HEK293T (cell line): ENCODE measurements at regions not wholly inside any gene's neighbourhood (a gene's known extent, or its start where the extent isn't known, plus 50 kb on each side); places are given as distances from the start of the nearest gene placed in this dataset.

Experiments
- CTCF ChIA-PET: fragments of 350-600 bp; formaldehyde crosslinking; extraction: SDS; loops from one replicate; lab custom pipeline; 2021; ENCODE audit warnings: antibody characterized with exemption, inconsistent platforms; lab: Yijun Ruan, JAX
- POLR2A ChIA-PET: fragments of 350-600 bp; formaldehyde crosslinking; extraction: SDS; loops from one replicate; lab custom pipeline; 2020; ENCODE audit warnings: antibody characterized with exemption, inconsistent platforms; lab: Yijun Ruan, JAX
- DNase-seq: peaks from one replicate; pipeline ENCODE4 v3.0.0; 2012; ENCODE audit warnings: mixed read lengths; ENCODE audit errors: extremely low spot score
- ARNT ChIP-seq: fragments of 450-650 bp; IDR thresholded peaks from 2 replicates; pipeline ENCODE4 v1.6.1; 2017; ENCODE audit warnings: mild to moderate bottlenecking
- BHLHE40 ChIP-seq: fragments of 450-650 bp; IDR thresholded peaks from 2 replicates; pipeline ENCODE4 v1.6.1; 2016; ENCODE audit warnings: mild to moderate bottlenecking, moderate library complexity, borderline replicate concordance
- CTBP1 ChIP-seq: fragments of 450-650 bp; IDR thresholded peaks from 2 replicates; pipeline ENCODE4 v1.6.1; 2016; ENCODE audit warnings: borderline replicate concordance
- ELF4 ChIP-seq: fragments of 450-650 bp; IDR thresholded peaks from 2 replicates; pipeline ENCODE4 v1.6.1; 2017; ENCODE audit warnings: antibody characterized with exemption
- FOXA1 ChIP-seq: fragments of 450-650 bp; IDR thresholded peaks from 2 replicates; pipeline ENCODE4 v1.6.1; 2016; ENCODE audit warnings: mild to moderate bottlenecking
- FOXK2 ChIP-seq: fragments of 450-650 bp; IDR thresholded peaks from 2 replicates; pipeline ENCODE4 v1.6.1; 2016; ENCODE audit warnings: mild to moderate bottlenecking
- FOXM1 ChIP-seq: fragments of 450-650 bp; IDR thresholded peaks from 2 replicates; pipeline ENCODE4 v1.6.1; 2017; ENCODE audit warnings: mild to moderate bottlenecking, borderline replicate concordance
- HDGF ChIP-seq: fragments of 450-650 bp; IDR thresholded peaks from 2 replicates; pipeline ENCODE4 v1.6.1; 2017; ENCODE audit warnings: antibody characterized with exemption, borderline replicate concordance
- L3MBTL2 ChIP-seq: fragments of 450-650 bp; conservative IDR thresholded peaks from 2 replicates; pipeline ENCODE4 v1.6.1; 2016; ENCODE audit warnings: mild to moderate bottlenecking
- LEF1 ChIP-seq: fragments of 450-650 bp; IDR thresholded peaks from 2 replicates; pipeline ENCODE4 v1.6.1; 2017; ENCODE audit warnings: mild to moderate bottlenecking, borderline replicate concordance
- NFRKB ChIP-seq: fragments of 450-650 bp; IDR thresholded peaks from 2 replicates; pipeline ENCODE4 v1.6.1; 2016; ENCODE audit warnings: mild to moderate bottlenecking, moderate library complexity
- PKNOX1 ChIP-seq: fragments of 450-650 bp; IDR thresholded peaks from 2 replicates; pipeline ENCODE4 v1.6.1; 2016
- SP1 ChIP-seq: fragments of 450-650 bp; IDR thresholded peaks from 2 replicates; pipeline ENCODE4 v1.6.1; 2017
- SUZ12 ChIP-seq: fragments of 450-650 bp; IDR thresholded peaks from 2 replicates; pipeline ENCODE4 v1.6.1; 2016; ENCODE audit warnings: mild to moderate bottlenecking
- TARDBP ChIP-seq: fragments of 450-650 bp; IDR thresholded peaks from 2 replicates; pipeline ENCODE4 v1.6.1; 2016
- ZNF384 ChIP-seq: fragments of 450-650 bp; IDR thresholded peaks from 2 replicates; pipeline ENCODE4 v1.6.1; 2016

- POLR2A ChIA-PET = no interaction called here
- TF ChIP-seq SUZ12 (no peak), NFRKB (no peak), ELF4 (no peak), FOXK2 (no peak), L3MBTL2 (no peak)
- CTCF ChIA-PET = interaction anchor here (0.8 to 1.6 kb wide), 3 partner anchors 13 to 188 kb away, joined by 3 to 7 read pairs (median 3); no protein-coding TSS in a partner anchor
- DNase-seq = no peak
Measured at GRCh38 chr5:171606414-171607024, 179.1 kb upstream of the SMIM23 start.

GRCh38 chr5:171607863-171608262 lies 177.8 kb upstream of the SMIM23 start:
- CTCF ChIA-PET = no interaction called here
- POLR2A ChIA-PET = no interaction called here
- no peak for DNase-seq
- TF ChIP-seq BHLHE40 = no peak
- TF ChIP-seq HDGF = no peak
- TF ChIP-seq FOXK2 = no peak
- no peak for TF ChIP-seq NFRKB
- no peak for TF ChIP-seq SUZ12
- no peak for TF ChIP-seq SP1
- TF ChIP-seq PKNOX1 = no peak
- no peak for TF ChIP-seq ZNF384
- no peak for TF ChIP-seq TARDBP

- POLR2A ChIA-PET = no interaction called here
- DNase-seq = no peak
- CTCF ChIA-PET = interaction anchor here (0.5 to 1.2 kb wide), 2 partner anchors 191 to 430 kb away, joined by 3 read pairs; partner anchors contain the start of gene FGF18
- TF ChIP-seq FOXA1 (no peak), NFRKB (no peak)
Measured at GRCh38 chr5:171609806-171610452, 175.7 kb upstream of the SMIM23 start.

GRCh38 chr5:171610686-171611085 lies 174.9 kb upstream of the SMIM23 start:
- DNase-seq = no peak
- ChIA-PET CTCF (no interaction called here), POLR2A (no interaction called here)
- no peak for TF ChIP-seq TARDBP
- TF ChIP-seq FOXA1 = no peak
- no peak for TF ChIP-seq CTBP1
- TF ChIP-seq LEF1 = no peak
- no peak for TF ChIP-seq ELF4
- TF ChIP-seq ARNT = no peak
- no peak for TF ChIP-seq BHLHE40
- TF ChIP-seq PKNOX1 = no peak

GRCh38 chr5:171612749-171613148 lies 172.9 kb upstream of the SMIM23 start:
- TF ChIP-seq SP1 = no peak
- TF ChIP-seq LEF1 = no peak
- TF ChIP-seq NFRKB = no peak
- no peak for TF ChIP-seq TARDBP
- no peak for TF ChIP-seq FOXM1
- TF ChIP-seq ELF4 = no peak
- TF ChIP-seq L3MBTL2 = no peak
- TF ChIP-seq SUZ12 = no peak
- no peak for TF ChIP-seq ARNT
- TF ChIP-seq HDGF = no peak
- no peak for TF ChIP-seq CTBP1
- TF ChIP-seq ZNF384 = no peak
- TF ChIP-seq PKNOX1 = no peak
- no peak for TF ChIP-seq BHLHE40
- TF ChIP-seq FOXA1 = no peak
- no peak for TF ChIP-seq FOXK2
- ChIA-PET POLR2A (no interaction called here), CTCF (no interaction called here)
- no peak for DNase-seq

GRCh38 chr5:171614511-171614910 lies 171.1 kb upstream of the SMIM23 start:
- no peak for DNase-seq
- CTCF ChIA-PET = interaction anchor here (0.6 to 1.8 kb wide), 2 partner anchors 54 to 196 kb away, joined by 3 to 4 read pairs; no protein-coding TSS in a partner anchor
- no peak for TF ChIP-seq SP1
- no peak for TF ChIP-seq HDGF
- TF ChIP-seq FOXM1 = no peak
- TF ChIP-seq TARDBP = no peak
- TF ChIP-seq CTBP1 = no peak
- no peak for TF ChIP-seq FOXA1
- no peak for TF ChIP-seq ZNF384
- TF ChIP-seq FOXK2 = no peak
- TF ChIP-seq L3MBTL2 = no peak
- no peak for TF ChIP-seq LEF1
- TF ChIP-seq PKNOX1 = no peak
- no peak for TF ChIP-seq ELF4
- TF ChIP-seq NFRKB = no peak
- TF ChIP-seq ARNT = no peak
- TF ChIP-seq BHLHE40 = no peak
- TF ChIP-seq SUZ12 = no peak
- POLR2A ChIA-PET = no interaction called here
